ENCODE measurements at regions not wholly inside any gene's neighbourhood (a gene's known extent, or its start where the extent isn't known, plus 50 kb on each side); places are given as distances from the start of the nearest gene placed in this dataset.
"Not testable (repeated sequence)": the region's sequence is repeated elsewhere in the genome, so short reads cannot be mapped to it uniquely, and the experiment has no call there.

DNA sequence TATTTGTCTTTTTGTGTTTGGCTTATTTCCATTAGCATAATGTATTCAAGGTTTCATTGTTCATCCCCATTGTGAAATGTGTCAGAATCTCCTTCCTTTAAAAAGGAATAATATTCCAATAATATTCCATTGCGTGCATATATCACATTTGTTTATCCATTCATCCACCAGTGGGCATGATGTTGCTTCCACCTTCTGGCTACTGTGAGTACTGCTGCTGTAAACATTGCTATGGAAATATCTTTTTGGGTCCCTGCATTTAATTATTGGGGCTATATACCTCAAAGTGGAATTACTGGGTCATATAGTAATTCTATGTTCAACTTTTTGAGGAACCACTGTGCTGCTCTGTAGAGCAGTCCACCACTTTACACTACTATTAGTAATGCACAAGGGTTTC is 123.1 kb downstream of the POTEG start:
- not testable (repeated sequence) for H2AFZ ChIP-seq (ENCODE audit: low read length); H3K27me3 ChIP-seq (ENCODE audit: insufficient read depth, low read length); H3K9me2 ChIP-seq (ENCODE audit: low read depth, low read length); H3K4me1 ChIP-seq (ENCODE audit: insufficient read depth, low read length, severe bottlenecking); H3K36me3 ChIP-seq (ENCODE audit: insufficient read depth, low read length); H3K79me2 ChIP-seq (ENCODE audit: insufficient read depth, low read length); H3K4me3 ChIP-seq (ENCODE audit: low read depth, low read length, poor library complexity, severe bottlenecking); H3F3A ChIP-seq (ENCODE audit: insufficient read depth, low read length); H3K27ac ChIP-seq (ENCODE audit: low read depth, low read length, poor library complexity, severe bottlenecking); H3K9ac ChIP-seq (ENCODE audit: low read length); H4K20me1 ChIP-seq (ENCODE audit: insufficient read depth, low read length); H3K4me2 ChIP-seq (ENCODE audit: low read length); H3K9me3 ChIP-seq (ENCODE audit: low read length)

- H3K4me3 ChIP-seq (ENCODE audit: low read depth, low read length, poor library complexity, severe bottlenecking); H3K27ac ChIP-seq (ENCODE audit: low read depth, low read length, poor library complexity, severe bottlenecking); H3K9me2 ChIP-seq (ENCODE audit: low read depth, low read length); H3K27me3 ChIP-seq (ENCODE audit: insufficient read depth, low read length); H3K36me3 ChIP-seq (ENCODE audit: insufficient read depth, low read length); H3K79me2 ChIP-seq (ENCODE audit: insufficient read depth, low read length); H3K9me3 ChIP-seq (ENCODE audit: low read length); H2AFZ ChIP-seq (ENCODE audit: low read length); H3K4me2 ChIP-seq (ENCODE audit: low read length); H3K4me1 ChIP-seq (ENCODE audit: insufficient read depth, low read length, severe bottlenecking); H3K9ac ChIP-seq (ENCODE audit: low read length); H4K20me1 ChIP-seq (ENCODE audit: insufficient read depth, low read length); H3F3A ChIP-seq (ENCODE audit: insufficient read depth, low read length): not testable (repeated sequence)
Measured at GRCh38 chr14:19330678-19331077, 103.5 kb downstream of the POTEG start.

DNA sequence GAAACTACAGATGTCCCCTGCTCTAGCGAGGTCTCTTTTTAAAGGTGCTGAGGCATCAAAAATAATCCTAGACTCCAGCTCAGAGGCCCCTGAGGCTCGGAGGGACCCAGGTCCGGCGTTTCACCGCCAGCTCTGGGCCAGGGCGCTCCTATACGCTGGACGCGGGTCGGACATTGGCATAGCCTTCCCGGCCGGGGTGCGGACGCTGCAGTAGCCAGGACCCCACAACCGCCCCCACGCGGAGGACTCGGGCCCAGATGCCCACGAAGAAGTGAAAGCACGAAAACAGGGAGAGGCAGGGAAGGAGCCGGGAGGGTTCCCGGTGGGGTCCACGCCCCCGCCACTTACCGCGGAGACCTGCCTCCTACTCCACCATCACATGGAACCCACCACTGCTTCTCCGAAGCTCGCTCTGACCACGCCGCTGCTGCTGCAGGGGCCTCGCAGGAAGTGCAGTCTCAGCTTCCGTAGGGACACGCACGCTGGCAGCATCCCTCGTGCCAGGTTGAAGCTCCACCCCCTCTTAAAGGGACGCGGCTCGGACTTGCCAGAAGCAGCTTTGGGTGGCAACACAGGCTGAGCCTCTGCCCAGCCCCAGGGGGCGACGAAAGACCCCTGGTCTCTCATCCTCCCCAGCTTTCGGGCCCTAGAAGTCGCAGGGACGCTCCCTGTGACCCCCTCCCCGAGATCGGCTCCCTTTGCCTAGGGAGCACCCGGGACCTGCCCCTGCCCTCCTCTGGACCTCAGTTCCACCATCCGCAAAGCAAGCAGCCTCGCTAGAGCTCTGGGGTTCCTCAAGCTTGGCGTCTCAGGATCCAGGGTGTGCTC is 96.7 kb downstream of the POTEG start:
- not testable (repeated sequence) for H3K4me2 ChIP-seq (ENCODE audit: low read length); H3K27ac ChIP-seq (ENCODE audit: low read depth, low read length, poor library complexity, severe bottlenecking); H3K36me3 ChIP-seq (ENCODE audit: insufficient read depth, low read length); H3K79me2 ChIP-seq (ENCODE audit: insufficient read depth, low read length); H3K9me2 ChIP-seq (ENCODE audit: low read depth, low read length); H3F3A ChIP-seq (ENCODE audit: insufficient read depth, low read length); H2AFZ ChIP-seq (ENCODE audit: low read length); H3K4me3 ChIP-seq (ENCODE audit: low read depth, low read length, poor library complexity, severe bottlenecking); H3K4me1 ChIP-seq (ENCODE audit: insufficient read depth, low read length, severe bottlenecking); H3K27me3 ChIP-seq (ENCODE audit: insufficient read depth, low read length); H3K9me3 ChIP-seq (ENCODE audit: low read length); H3K9ac ChIP-seq (ENCODE audit: low read length); H4K20me1 ChIP-seq (ENCODE audit: insufficient read depth, low read length)

GRCh38 chr14:19338060-19338372 is 96.1 kb downstream of the POTEG start:
- not testable (repeated sequence) for H3K9me2 ChIP-seq (ENCODE audit: low read depth, low read length); H3K79me2 ChIP-seq (ENCODE audit: insufficient read depth, low read length); H3K27ac ChIP-seq (ENCODE audit: low read depth, low read length, poor library complexity, severe bottlenecking); H2AFZ ChIP-seq (ENCODE audit: low read length); H3K27me3 ChIP-seq (ENCODE audit: insufficient read depth, low read length); H3K4me1 ChIP-seq (ENCODE audit: insufficient read depth, low read length, severe bottlenecking); H3K9me3 ChIP-seq (ENCODE audit: low read length); H4K20me1 ChIP-seq (ENCODE audit: insufficient read depth, low read length); H3K4me3 ChIP-seq (ENCODE audit: low read depth, low read length, poor library complexity, severe bottlenecking); H3K9ac ChIP-seq (ENCODE audit: low read length); H3K36me3 ChIP-seq (ENCODE audit: insufficient read depth, low read length); H3K4me2 ChIP-seq (ENCODE audit: low read length); H3F3A ChIP-seq (ENCODE audit: insufficient read depth, low read length)

GRCh38 chr14:19340976-19341375 is 93.2 kb downstream of the POTEG start:
- H3K9me2 ChIP-seq (ENCODE audit: low read depth, low read length); H3F3A ChIP-seq (ENCODE audit: insufficient read depth, low read length); H2AFZ ChIP-seq (ENCODE audit: low read length); H3K9ac ChIP-seq (ENCODE audit: low read length); H3K4me1 ChIP-seq (ENCODE audit: insufficient read depth, low read length, severe bottlenecking); H4K20me1 ChIP-seq (ENCODE audit: insufficient read depth, low read length); H3K27me3 ChIP-seq (ENCODE audit: insufficient read depth, low read length); H3K36me3 ChIP-seq (ENCODE audit: insufficient read depth, low read length); H3K27ac ChIP-seq (ENCODE audit: low read depth, low read length, poor library complexity, severe bottlenecking); H3K9me3 ChIP-seq (ENCODE audit: low read length); H3K79me2 ChIP-seq (ENCODE audit: insufficient read depth, low read length); H3K4me3 ChIP-seq (ENCODE audit: low read depth, low read length, poor library complexity, severe bottlenecking); H3K4me2 ChIP-seq (ENCODE audit: low read length): not testable (repeated sequence)

DNA sequence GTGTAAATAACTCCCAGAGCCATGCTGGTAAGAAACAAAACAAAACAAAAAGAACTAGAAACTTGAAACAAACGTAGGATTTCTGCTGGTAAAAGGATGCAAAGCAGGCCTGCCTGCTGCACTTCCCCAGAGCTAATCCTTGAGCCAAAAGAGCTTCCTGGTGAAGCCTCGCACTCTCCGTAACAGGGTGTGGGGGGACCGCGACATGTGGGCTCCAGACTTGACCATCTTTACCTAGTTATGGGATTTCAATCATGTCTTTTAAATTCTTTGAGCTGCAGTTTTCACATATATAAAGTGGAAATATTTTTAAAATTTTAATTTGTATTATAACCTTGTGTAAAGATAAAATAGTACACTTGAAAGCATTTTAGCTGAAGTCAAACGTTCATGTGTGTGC is 92.5 kb downstream of the POTEG start:
- not testable (repeated sequence) for H3K4me2 ChIP-seq (ENCODE audit: low read length); H3K9ac ChIP-seq (ENCODE audit: low read length); H4K20me1 ChIP-seq (ENCODE audit: insufficient read depth, low read length); H3K79me2 ChIP-seq (ENCODE audit: insufficient read depth, low read length); H3K4me1 ChIP-seq (ENCODE audit: insufficient read depth, low read length, severe bottlenecking); H3K9me2 ChIP-seq (ENCODE audit: low read depth, low read length); H2AFZ ChIP-seq (ENCODE audit: low read length); H3K27ac ChIP-seq (ENCODE audit: low read depth, low read length, poor library complexity, severe bottlenecking); H3K4me3 ChIP-seq (ENCODE audit: low read depth, low read length, poor library complexity, severe bottlenecking); H3K36me3 ChIP-seq (ENCODE audit: insufficient read depth, low read length); H3K27me3 ChIP-seq (ENCODE audit: insufficient read depth, low read length); H3F3A ChIP-seq (ENCODE audit: insufficient read depth, low read length); H3K9me3 ChIP-seq (ENCODE audit: low read length)

- H3K9me2 ChIP-seq (ENCODE audit: low read depth, low read length); H3K27ac ChIP-seq (ENCODE audit: low read depth, low read length, poor library complexity, severe bottlenecking); H3K9me3 ChIP-seq (ENCODE audit: low read length); H3K79me2 ChIP-seq (ENCODE audit: insufficient read depth, low read length); H3K4me3 ChIP-seq (ENCODE audit: low read depth, low read length, poor library complexity, severe bottlenecking); H4K20me1 ChIP-seq (ENCODE audit: insufficient read depth, low read length); H3K9ac ChIP-seq (ENCODE audit: low read length); H3K4me2 ChIP-seq (ENCODE audit: low read length); H3K27me3 ChIP-seq (ENCODE audit: insufficient read depth, low read length); H3F3A ChIP-seq (ENCODE audit: insufficient read depth, low read length); H3K4me1 ChIP-seq (ENCODE audit: insufficient read depth, low read length, severe bottlenecking); H2AFZ ChIP-seq (ENCODE audit: low read length); H3K36me3 ChIP-seq (ENCODE audit: insufficient read depth, low read length): not testable (repeated sequence)
Measured at GRCh38 chr14:19344261-19344660, 89.9 kb downstream of the POTEG start.

DNA sequence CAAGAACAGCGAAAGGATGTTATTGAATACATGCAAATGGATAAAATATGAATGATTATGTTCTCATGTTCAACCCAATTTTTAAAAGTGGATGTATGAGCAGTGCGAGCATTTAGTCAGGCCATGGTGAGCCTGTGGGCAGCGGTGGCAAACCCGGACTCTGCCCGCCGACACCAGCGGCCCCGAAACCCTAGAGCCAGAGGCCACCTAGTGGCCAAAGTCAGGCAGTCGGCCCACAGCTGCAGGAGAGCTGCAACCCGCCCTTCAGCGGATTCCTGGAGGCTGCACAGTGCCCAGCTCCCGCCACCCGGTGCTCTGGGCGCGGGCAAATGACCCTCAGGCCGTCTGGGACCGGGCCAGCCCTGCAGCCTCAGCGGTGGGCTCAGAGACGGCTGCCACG is 89.5 kb downstream of the POTEG start:
- H3K27ac ChIP-seq (ENCODE audit: low read depth, low read length, poor library complexity, severe bottlenecking); H3K9me2 ChIP-seq (ENCODE audit: low read depth, low read length); H3K4me3 ChIP-seq (ENCODE audit: low read depth, low read length, poor library complexity, severe bottlenecking); H3F3A ChIP-seq (ENCODE audit: insufficient read depth, low read length); H3K36me3 ChIP-seq (ENCODE audit: insufficient read depth, low read length); H4K20me1 ChIP-seq (ENCODE audit: insufficient read depth, low read length); H3K27me3 ChIP-seq (ENCODE audit: insufficient read depth, low read length); H3K9ac ChIP-seq (ENCODE audit: low read length); H3K79me2 ChIP-seq (ENCODE audit: insufficient read depth, low read length); H3K4me2 ChIP-seq (ENCODE audit: low read length); H3K9me3 ChIP-seq (ENCODE audit: low read length); H2AFZ ChIP-seq (ENCODE audit: low read length); H3K4me1 ChIP-seq (ENCODE audit: insufficient read depth, low read length, severe bottlenecking): not testable (repeated sequence)

Data from OCI-LY1 (cell line).